ENCODE measurements at regions not wholly inside any gene's neighbourhood (a gene's known extent, or its start where the extent isn't known, plus 50 kb on each side); places are given as distances from the start of the nearest gene placed in this dataset.
"Not testable (repeated sequence)": the region's sequence is repeated elsewhere in the genome, so short reads cannot be mapped to it uniquely, and the experiment has no call there.

- no peak for DNase-seq
Measured at GRCh38 chr2:182550234-182550633, 123.4 kb upstream of the PDE1A start.

GRCh38 chr2:182552232-182552631 is 125.4 kb upstream of the PDE1A start:
- not testable (repeated sequence) for DNase-seq

- DNase-seq = not testable (repeated sequence)
Measured at GRCh38 chr2:182552785-182553184, 125.9 kb upstream of the PDE1A start.

- DNase-seq = no peak
Measured at GRCh38 chr2:182553483-182553882, 126.6 kb upstream of the PDE1A start.

- no peak for DNase-seq
Measured at GRCh38 chr2:182554950-182555349, 128.1 kb upstream of the PDE1A start.

- DNase-seq = no peak
Measured at GRCh38 chr2:182558564-182558963, 131.7 kb upstream of the PDE1A start.

GRCh38 chr2:182559623-182560022 is 132.8 kb upstream of the PDE1A start:
- DNase-seq = no peak

- DNase-seq = no peak
Measured at GRCh38 chr2:182565911-182566567, 139.2 kb upstream of the PDE1A start.

- DNase-seq = no peak
Measured at GRCh38 chr2:182573553-182573952, 142.5 kb upstream of the DNAJC10 start.

- no peak for DNase-seq
Measured at GRCh38 chr2:182577816-182578215, 138.2 kb upstream of the DNAJC10 start.

- no peak for DNase-seq
Measured at GRCh38 chr2:182581196-182581935, 134.7 kb upstream of the DNAJC10 start.

GRCh38 chr2:182584462-182584861 is 131.6 kb upstream of the DNAJC10 start:
- DNase-seq = no peak

GRCh38 chr2:182585001-182585400 is 131.1 kb upstream of the DNAJC10 start:
- no peak for DNase-seq

- DNase-seq = no peak
Measured at GRCh38 chr2:182585430-182585829, 130.6 kb upstream of the DNAJC10 start.

- DNase-seq = peak in 1 of 2 experiments; percentile 5
Measured at GRCh38 chr2:182586426-182586825, 129.6 kb upstream of the DNAJC10 start.

- no peak for DNase-seq
Measured at GRCh38 chr2:182587831-182588230, 128.2 kb upstream of the DNAJC10 start.

GRCh38 chr2:182589121-182589520 is 126.9 kb upstream of the DNAJC10 start:
- DNase-seq = no peak

- no peak for DNase-seq
Measured at GRCh38 chr2:182591774-182592173, 124.3 kb upstream of the DNAJC10 start.

- DNase-seq = no peak
Measured at GRCh38 chr2:182592691-182593393, 123.2 kb upstream of the DNAJC10 start.

GRCh38 chr2:182593394-182593975 is 122.6 kb upstream of the DNAJC10 start:
- DNase-seq = no peak

- no peak for DNase-seq
Measured at GRCh38 chr2:182594286-182594685, 121.8 kb upstream of the DNAJC10 start.

- DNase-seq = no peak
Measured at GRCh38 chr2:182595650-182596049, 120.4 kb upstream of the DNAJC10 start.

GRCh38 chr2:182597570-182598295 is 118.3 kb upstream of the DNAJC10 start:
- DNase-seq = no peak

Data from NCI-H526 (cell line).